ENCODE measurements at regions not wholly inside any gene's neighbourhood (a gene's known extent, or its start where the extent isn't known, plus 50 kb on each side); places are given as distances from the start of the nearest gene placed in this dataset.
"Not testable (repeated sequence)": the region's sequence is repeated elsewhere in the genome, so short reads cannot be mapped to it uniquely, and the experiment has no call there.

GRCh38 chrX:19245711-19246269 is 97.9 kb upstream of the PDHA1 start:
- no peak overlapping the region for H3K27ac ChIP-seq (ENCODE audit: low read length)
- H3K4me2 ChIP-seq (ENCODE audit: low read depth, low read length, poor library complexity, severe bottlenecking), result no peak overlapping the region
- no peak overlapping the region for H2AFZ ChIP-seq (ENCODE audit: low read length)
- H3K4me3 ChIP-seq (ENCODE audit: low read length), result no peak overlapping the region
- no peak for DNase-seq
- no peaks in the 10 kb centered on the region for H3K9me2 ChIP-seq (replicated peaks; ENCODE audit: insufficient read depth, low read length)
- no peaks in the 10 kb centered on the region for H4K20me1 ChIP-seq (ENCODE audit: insufficient read depth, low read depth, low read length)
- no peaks in the 10 kb centered on the region for H3K36me3 ChIP-seq (ENCODE audit: insufficient read depth, low read length)
- no peak overlapping the region for H3K9ac ChIP-seq (ENCODE audit: low read length)
- H3K4me1 ChIP-seq (ENCODE audit: low read length), result no peaks in the 10 kb centered on the region
- no peaks in the 10 kb centered on the region for H3K27me3 ChIP-seq (ENCODE audit: low read length)
- H3K9me3 ChIP-seq (ENCODE audit: low read length), result 0 out of 2 replicates have a peak, but pooled peaks cover 3% of the 10 kb centered on the region
- no peaks in the 10 kb centered on the region for H3K79me2 ChIP-seq (ENCODE audit: low read length)

GRCh38 chrX:19256986-19257385 is 86.7 kb upstream of the PDHA1 start:
- H3K9ac ChIP-seq (ENCODE audit: low read length), result no peak overlapping the region
- no peaks in the 10 kb centered on the region for H3K36me3 ChIP-seq (ENCODE audit: insufficient read depth, low read length)
- H3K4me2 ChIP-seq (ENCODE audit: low read depth, low read length, poor library complexity, severe bottlenecking), result no peak overlapping the region
- no peaks in the 10 kb centered on the region for H3K4me1 ChIP-seq (ENCODE audit: low read length)
- no peak overlapping the region for H2AFZ ChIP-seq (ENCODE audit: low read length)
- no peaks in the 10 kb centered on the region for H3K9me2 ChIP-seq (replicated peaks; ENCODE audit: insufficient read depth, low read length)
- H3K27me3 ChIP-seq (ENCODE audit: low read length), result no peaks in the 10 kb centered on the region
- H3K79me2 ChIP-seq (ENCODE audit: low read length), result no peaks in the 10 kb centered on the region
- H4K20me1 ChIP-seq (ENCODE audit: insufficient read depth, low read depth, low read length), result no peaks in the 10 kb centered on the region
- H3K4me3 ChIP-seq (ENCODE audit: low read length), result no peak overlapping the region
- H3K9me3 ChIP-seq (ENCODE audit: low read length), result no peaks in the 10 kb centered on the region
- H3K27ac ChIP-seq (ENCODE audit: low read length), result no peak overlapping the region
- DNase-seq, result no peak

- H3K9me3 ChIP-seq (ENCODE audit: low read length); H3K27ac ChIP-seq (ENCODE audit: low read length); H2AFZ ChIP-seq (ENCODE audit: low read length); H3K9me2 ChIP-seq (replicated peaks; ENCODE audit: insufficient read depth, low read length); H4K20me1 ChIP-seq (ENCODE audit: insufficient read depth, low read depth, low read length); DNase-seq; H3K27me3 ChIP-seq (ENCODE audit: low read length); H3K4me2 ChIP-seq (ENCODE audit: low read depth, low read length, poor library complexity, severe bottlenecking); H3K79me2 ChIP-seq (ENCODE audit: low read length); H3K9ac ChIP-seq (ENCODE audit: low read length); H3K36me3 ChIP-seq (ENCODE audit: insufficient read depth, low read length); H3K4me1 ChIP-seq (ENCODE audit: low read length); H3K4me3 ChIP-seq (ENCODE audit: low read length): not testable (repeated sequence)
Measured at GRCh38 chrX:19261026-19261425, 82.7 kb upstream of the PDHA1 start.

- Histone ChIP-seq H3K9me3 (ENCODE audit: low read length) (no peaks in the 10 kb centered on the region), H3K36me3 (ENCODE audit: insufficient read depth, low read length) (no peaks in the 10 kb centered on the region), H2AFZ (ENCODE audit: low read length) (no peak overlapping the region), H3K4me3 (ENCODE audit: low read length) (no peak overlapping the region), H3K9ac (ENCODE audit: low read length) (no peak overlapping the region), H3K9me2 (replicated peaks; ENCODE audit: insufficient read depth, low read length) (no peaks in the 10 kb centered on the region), H3K4me1 (ENCODE audit: low read length) (no peaks in the 10 kb centered on the region), H3K79me2 (ENCODE audit: low read length) (no peaks in the 10 kb centered on the region), H3K4me2 (ENCODE audit: low read depth, low read length, poor library complexity, severe bottlenecking) (no peak overlapping the region), H3K27me3 (ENCODE audit: low read length) (no peaks in the 10 kb centered on the region), H4K20me1 (ENCODE audit: insufficient read depth, low read depth, low read length) (no peaks in the 10 kb centered on the region), H3K27ac (ENCODE audit: low read length) (no peak overlapping the region)
- DNase-seq, result no peak
Measured at GRCh38 chrX:19270727-19271126, 73.0 kb upstream of the PDHA1 start.

GRCh38 chrX:19272452-19272851 is 71.3 kb upstream of the PDHA1 start:
- H3K79me2 ChIP-seq (ENCODE audit: low read length), result no peaks in the 10 kb centered on the region
- no peak for DNase-seq

GRCh38 chrX:19280636-19281035 is 63.1 kb upstream of the PDHA1 start:
- no peaks in the 10 kb centered on the region for H3K4me1 ChIP-seq (ENCODE audit: low read length)
- H3K9ac ChIP-seq (ENCODE audit: low read length), result no peak overlapping the region
- no peak for DNase-seq
- no peak overlapping the region for H3K27ac ChIP-seq (ENCODE audit: low read length)
- no peaks in the 10 kb centered on the region for H3K79me2 ChIP-seq (ENCODE audit: low read length)
- no peaks in the 10 kb centered on the region for H4K20me1 ChIP-seq (ENCODE audit: insufficient read depth, low read depth, low read length)
- H3K27me3 ChIP-seq (ENCODE audit: low read length), result no peaks in the 10 kb centered on the region
- no peaks in the 10 kb centered on the region for H3K9me2 ChIP-seq (replicated peaks; ENCODE audit: insufficient read depth, low read length)
- H3K4me2 ChIP-seq (ENCODE audit: low read depth, low read length, poor library complexity, severe bottlenecking), result no peak overlapping the region
- H3K4me3 ChIP-seq (ENCODE audit: low read length), result no peak overlapping the region
- H2AFZ ChIP-seq (ENCODE audit: low read length), result no peak overlapping the region
- no peaks in the 10 kb centered on the region for H3K36me3 ChIP-seq (ENCODE audit: insufficient read depth, low read length)
- H3K9me3 ChIP-seq (ENCODE audit: low read length), result no peaks in the 10 kb centered on the region

More at GRCh38 chrX:19272452-19272851, 71.3 kb upstream of the PDHA1 start:
- no peaks in the 10 kb centered on the region for H3K9me3 ChIP-seq (ENCODE audit: low read length)
- no peaks in the 10 kb centered on the region for H3K4me1 ChIP-seq (ENCODE audit: low read length)
- no peaks in the 10 kb centered on the region for H3K27me3 ChIP-seq (ENCODE audit: low read length)
- no peak overlapping the region for H3K27ac ChIP-seq (ENCODE audit: low read length)
- no peak overlapping the region for H3K9ac ChIP-seq (ENCODE audit: low read length)
- H3K4me3 ChIP-seq (ENCODE audit: low read length), result no peak overlapping the region
- no peaks in the 10 kb centered on the region for H3K9me2 ChIP-seq (replicated peaks; ENCODE audit: insufficient read depth, low read length)
- H4K20me1 ChIP-seq (ENCODE audit: insufficient read depth, low read depth, low read length), result no peaks in the 10 kb centered on the region
- no peaks in the 10 kb centered on the region for H3K36me3 ChIP-seq (ENCODE audit: insufficient read depth, low read length)
- no peak overlapping the region for H3K4me2 ChIP-seq (ENCODE audit: low read depth, low read length, poor library complexity, severe bottlenecking)
- H2AFZ ChIP-seq (ENCODE audit: low read length), result no peak overlapping the region

GRCh38 chrX:19281256-19281655 is 62.5 kb upstream of the PDHA1 start:
- no peaks in the 10 kb centered on the region for H4K20me1 ChIP-seq (ENCODE audit: insufficient read depth, low read depth, low read length)
- H3K36me3 ChIP-seq (ENCODE audit: insufficient read depth, low read length), result no peaks in the 10 kb centered on the region
- no peaks in the 10 kb centered on the region for H3K4me1 ChIP-seq (ENCODE audit: low read length)
- no peaks in the 10 kb centered on the region for H3K27me3 ChIP-seq (ENCODE audit: low read length)
- H3K9me3 ChIP-seq (ENCODE audit: low read length), result no peaks in the 10 kb centered on the region
- H3K9ac ChIP-seq (ENCODE audit: low read length), result no peak overlapping the region
- no peak overlapping the region for H3K4me3 ChIP-seq (ENCODE audit: low read length)
- no peak overlapping the region for H3K4me2 ChIP-seq (ENCODE audit: low read depth, low read length, poor library complexity, severe bottlenecking)
- no peaks in the 10 kb centered on the region for H3K79me2 ChIP-seq (ENCODE audit: low read length)
- no peak overlapping the region for H2AFZ ChIP-seq (ENCODE audit: low read length)
- no peak for DNase-seq
- no peak overlapping the region for H3K27ac ChIP-seq (ENCODE audit: low read length)
- H3K9me2 ChIP-seq (replicated peaks; ENCODE audit: insufficient read depth, low read length), result no peaks in the 10 kb centered on the region

GRCh38 chrX:19283597-19284339 is 60.0 kb upstream of the PDHA1 start:
- H3K9me2 ChIP-seq (replicated peaks; ENCODE audit: insufficient read depth, low read length), result no peaks in the 10 kb centered on the region
- H3K9ac ChIP-seq (ENCODE audit: low read length), result no peak overlapping the region
- H2AFZ ChIP-seq (ENCODE audit: low read length), result no peak overlapping the region
- H3K4me1 ChIP-seq (ENCODE audit: low read length), result no peaks in the 10 kb centered on the region
- no peak overlapping the region for H3K27ac ChIP-seq (ENCODE audit: low read length)
- no peak overlapping the region for H3K4me3 ChIP-seq (ENCODE audit: low read length)
- no peaks in the 10 kb centered on the region for H3K27me3 ChIP-seq (ENCODE audit: low read length)
- H3K9me3 ChIP-seq (ENCODE audit: low read length), result no peaks in the 10 kb centered on the region
- H3K4me2 ChIP-seq (ENCODE audit: low read depth, low read length, poor library complexity, severe bottlenecking), result no peak overlapping the region
- no peaks in the 10 kb centered on the region for H3K79me2 ChIP-seq (ENCODE audit: low read length)
- H3K36me3 ChIP-seq (ENCODE audit: insufficient read depth, low read length), result no peaks in the 10 kb centered on the region
- H4K20me1 ChIP-seq (ENCODE audit: insufficient read depth, low read depth, low read length), result no peaks in the 10 kb centered on the region
- no peak for DNase-seq

All from Karpas-422 (cell line).